AG09309 (cell line): ENCODE measurements at regions not wholly inside any gene's neighbourhood (a gene's known extent, or its start where the extent isn't known, plus 50 kb on each side); places are given as distances from the start of the nearest gene placed in this dataset.

ENCODE experiments used
- DNase-seq: peaks from one replicate; pipeline ENCODE4 v3.0.0-alpha.2; 2010; ENCODE audit warnings: low read depth
- H3K4me3 ChIP-seq: 2 replicates; pipeline ENCODE4 v1.5.1; 2011; ENCODE audit warnings: mild to moderate bottlenecking, low read depth, low read length, moderate library complexity; ENCODE audit not compliant: control insufficient read depth
- TF ChIP-seq, protein P1 (sequence below): IDR thresholded peaks from 2 replicates; pipeline ENCODE4 v1.5.1; 2011; ENCODE audit warnings: mild to moderate bottlenecking, low read depth, low read length, inconsistent platforms; ENCODE audit not compliant: insufficient read depth, control insufficient read depth; ENCODE audit errors: missing control alignments

DNA sequence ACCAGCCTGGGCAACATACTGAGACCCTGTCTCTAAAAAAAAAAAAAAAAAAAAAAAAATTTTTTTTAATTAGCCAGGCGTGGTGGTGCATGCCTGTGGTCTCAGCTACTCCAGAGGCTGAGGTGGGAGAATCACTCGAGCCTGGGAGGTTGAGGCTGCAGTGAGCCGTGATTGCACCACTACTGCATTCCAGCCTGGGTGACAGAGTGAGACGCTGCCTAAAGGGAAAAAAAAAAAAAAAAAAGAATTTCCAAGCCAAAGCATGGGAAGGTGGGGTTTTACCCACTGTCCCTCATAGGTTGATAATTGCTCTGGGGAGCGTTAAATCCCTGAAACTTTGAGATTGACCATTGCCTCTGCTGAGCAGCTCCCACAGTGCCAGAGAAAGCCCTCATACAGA lies 427.5 kb downstream of the BCOR start:
- TF ChIP-seq, protein P1, sequence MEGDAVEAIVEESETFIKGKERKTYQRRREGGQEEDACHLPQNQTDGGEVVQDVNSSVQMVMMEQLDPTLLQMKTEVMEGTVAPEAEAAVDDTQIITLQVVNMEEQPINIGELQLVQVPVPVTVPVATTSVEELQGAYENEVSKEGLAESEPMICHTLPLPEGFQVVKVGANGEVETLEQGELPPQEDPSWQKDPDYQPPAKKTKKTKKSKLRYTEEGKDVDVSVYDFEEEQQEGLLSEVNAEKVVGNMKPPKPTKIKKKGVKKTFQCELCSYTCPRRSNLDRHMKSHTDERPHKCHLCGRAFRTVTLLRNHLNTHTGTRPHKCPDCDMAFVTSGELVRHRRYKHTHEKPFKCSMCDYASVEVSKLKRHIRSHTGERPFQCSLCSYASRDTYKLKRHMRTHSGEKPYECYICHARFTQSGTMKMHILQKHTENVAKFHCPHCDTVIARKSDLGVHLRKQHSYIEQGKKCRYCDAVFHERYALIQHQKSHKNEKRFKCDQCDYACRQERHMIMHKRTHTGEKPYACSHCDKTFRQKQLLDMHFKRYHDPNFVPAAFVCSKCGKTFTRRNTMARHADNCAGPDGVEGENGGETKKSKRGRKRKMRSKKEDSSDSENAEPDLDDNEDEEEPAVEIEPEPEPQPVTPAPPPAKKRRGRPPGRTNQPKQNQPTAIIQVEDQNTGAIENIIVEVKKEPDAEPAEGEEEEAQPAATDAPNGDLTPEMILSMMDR = no peak
- no peak for DNase-seq
- no peak overlapping the region for H3K4me3 ChIP-seq

GRCh38 chrX:39672405-39672804 lies 425.4 kb downstream of the BCOR start:
- DNase-seq = no peak
- no peak overlapping the region for H3K4me3 ChIP-seq
- TF ChIP-seq, protein P1 = no peak

- no peak for DNase-seq
- TF ChIP-seq, protein P1 = no peak
- H3K4me3 ChIP-seq = no peak overlapping the region
Observed at GRCh38 chrX:39674490-39675161, 423.1 kb downstream of the BCOR start.

DNA sequence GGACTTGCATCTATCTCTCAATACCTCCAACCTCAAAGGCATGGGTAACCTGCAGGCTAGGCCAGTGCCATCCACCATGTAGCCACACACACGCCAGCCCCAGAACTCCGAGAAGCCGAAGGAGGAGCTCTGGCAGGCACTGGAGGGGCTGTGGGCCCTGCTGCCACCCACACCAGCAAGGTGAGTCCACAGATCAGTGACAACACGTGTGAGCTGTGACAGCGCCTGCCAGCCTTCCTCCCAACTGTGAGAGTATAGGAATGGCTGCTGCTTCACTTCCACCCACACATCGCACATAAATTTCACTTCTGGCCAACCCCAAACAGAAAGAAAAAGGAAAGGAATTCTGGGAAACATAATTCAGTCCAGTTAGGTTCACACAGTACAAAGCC lies 422.6 kb downstream of the BCOR start:
- TF ChIP-seq, protein P1 = no peak
- no peak overlapping the region for H3K4me3 ChIP-seq
- no peak for DNase-seq

GRCh38 chrX:39675619-39676018 lies 422.1 kb downstream of the BCOR start:
- no peak overlapping the region for H3K4me3 ChIP-seq
- TF ChIP-seq, protein P1 = no peak
- no peak for DNase-seq

GRCh38 chrX:39676434-39676833 lies 421.3 kb downstream of the BCOR start:
- DNase-seq = no peak
- TF ChIP-seq, protein P1 = no peak
- no peak overlapping the region for H3K4me3 ChIP-seq
